Panc1 (cell line): ENCODE measurements at regions not wholly inside any gene's neighbourhood (a gene's known extent, or its start where the extent isn't known, plus 50 kb on each side); places are given as distances from the start of the nearest gene placed in this dataset.

Source experiments
- SIN3A ChIP-seq: IDR thresholded peaks from 2 replicates; pipeline ENCODE4 v1.6.1; 2012; ENCODE audit warnings: low read depth, mild to moderate bottlenecking, low read length, moderate library complexity, borderline replicate concordance; ENCODE audit not compliant: insufficient read depth
- TCF7L2 ChIP-seq: IDR thresholded peaks from 2 replicates; pipeline ENCODE4 v1.6.1; 2011; ENCODE audit warnings: mild to moderate bottlenecking, low read depth, low read length, inconsistent platforms
- TF ChIP-seq, protein P1 (sequence below): fragments of 450-650 bp; IDR thresholded peaks from 2 replicates; pipeline ENCODE4 v1.5.1; 2017; ENCODE audit warnings: mild to moderate bottlenecking

GRCh38 chr12:89796798-89797382, 88.3 kb upstream of the ATP2B1 start:
- TF ChIP-seq SIN3A = no peak
- TF ChIP-seq, protein P1, sequence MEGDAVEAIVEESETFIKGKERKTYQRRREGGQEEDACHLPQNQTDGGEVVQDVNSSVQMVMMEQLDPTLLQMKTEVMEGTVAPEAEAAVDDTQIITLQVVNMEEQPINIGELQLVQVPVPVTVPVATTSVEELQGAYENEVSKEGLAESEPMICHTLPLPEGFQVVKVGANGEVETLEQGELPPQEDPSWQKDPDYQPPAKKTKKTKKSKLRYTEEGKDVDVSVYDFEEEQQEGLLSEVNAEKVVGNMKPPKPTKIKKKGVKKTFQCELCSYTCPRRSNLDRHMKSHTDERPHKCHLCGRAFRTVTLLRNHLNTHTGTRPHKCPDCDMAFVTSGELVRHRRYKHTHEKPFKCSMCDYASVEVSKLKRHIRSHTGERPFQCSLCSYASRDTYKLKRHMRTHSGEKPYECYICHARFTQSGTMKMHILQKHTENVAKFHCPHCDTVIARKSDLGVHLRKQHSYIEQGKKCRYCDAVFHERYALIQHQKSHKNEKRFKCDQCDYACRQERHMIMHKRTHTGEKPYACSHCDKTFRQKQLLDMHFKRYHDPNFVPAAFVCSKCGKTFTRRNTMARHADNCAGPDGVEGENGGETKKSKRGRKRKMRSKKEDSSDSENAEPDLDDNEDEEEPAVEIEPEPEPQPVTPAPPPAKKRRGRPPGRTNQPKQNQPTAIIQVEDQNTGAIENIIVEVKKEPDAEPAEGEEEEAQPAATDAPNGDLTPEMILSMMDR = no peak
- no peak for TF ChIP-seq TCF7L2
